HG02759 (cell line): ENCODE measurements at regions not wholly inside any gene's neighbourhood (a gene's known extent, or its start where the extent isn't known, plus 50 kb on each side); places are given as distances from the start of the nearest gene placed in this dataset.

Experiments used
- ATAC-seq: cut with Tn5 transposase; IDR thresholded peaks from one replicate; pipeline ENCODE4 v1.9.1; 2021; ENCODE audit warnings: mild to moderate bottlenecking, moderate library complexity; ENCODE audit not compliant: unreplicated experiment

GRCh38 chr13:30108216-30108912 is 199.0 kb downstream of the KATNAL1 start:
- ATAC-seq: no peak

- ATAC-seq: no peak
Measured at GRCh38 chr13:30107521-30108136, 199.7 kb downstream of the KATNAL1 start.

- no peak for ATAC-seq
Measured at GRCh38 chr13:30107121-30107520, 200.2 kb downstream of the KATNAL1 start.

GRCh38 chr13:30105381-30105780 is 202.0 kb downstream of the KATNAL1 start:
- ATAC-seq: no peak

DNA sequence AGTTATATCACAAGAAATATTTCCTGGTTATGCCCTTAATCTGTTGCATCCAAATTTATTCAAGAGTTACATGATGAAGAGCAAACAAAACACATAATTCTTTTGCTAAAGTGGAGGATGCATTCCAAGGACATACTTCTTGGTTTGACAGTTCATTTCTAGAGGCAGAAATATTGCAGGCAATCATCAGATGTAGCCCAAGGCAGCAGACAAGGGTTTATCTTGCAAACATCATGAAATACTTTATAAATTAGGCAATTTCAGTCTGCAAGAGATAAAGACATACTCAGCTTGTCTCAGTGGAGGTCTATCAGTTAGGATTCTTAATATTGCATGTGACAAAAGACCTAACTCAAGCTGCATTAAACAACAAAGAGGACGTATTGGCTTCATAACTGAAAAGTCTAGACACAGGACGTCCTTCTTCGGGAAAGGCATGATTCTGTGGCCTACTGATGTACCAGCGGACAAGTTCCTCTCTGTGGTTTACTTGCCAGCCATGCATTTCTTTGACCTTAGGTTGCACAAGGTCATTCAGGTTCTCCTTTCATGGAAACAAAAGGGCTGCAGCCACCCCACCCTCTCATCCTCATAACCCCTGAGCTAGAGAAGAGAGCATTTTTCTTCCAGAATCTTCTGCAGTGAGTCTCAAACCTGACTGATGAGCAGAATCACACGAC is 204.1 kb downstream of the KATNAL1 start:
- ATAC-seq: no peak

DNA sequence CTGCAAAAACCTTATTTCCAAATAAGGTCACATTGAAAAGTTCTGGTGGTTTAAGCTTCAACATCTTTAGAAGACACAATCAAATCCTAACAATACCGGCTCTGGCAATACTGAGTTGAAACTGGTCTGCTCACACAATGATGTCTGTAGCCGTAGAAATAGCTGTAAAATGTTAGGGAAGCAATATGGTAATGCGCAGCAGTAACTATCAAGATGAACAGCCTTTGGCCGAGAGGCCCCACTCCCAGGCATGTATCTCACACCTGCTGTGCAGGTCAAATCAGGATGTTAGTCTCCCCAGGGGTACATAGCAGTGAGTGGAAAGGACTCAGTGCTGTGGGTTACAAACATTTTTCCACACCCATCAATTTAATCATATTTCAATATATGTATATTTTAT is 207.1 kb downstream of the KATNAL1 start:
- ATAC-seq: no peak

GRCh38 chr13:30097701-30098100 is 209.7 kb downstream of the KATNAL1 start:
- no peak for ATAC-seq

GRCh38 chr13:30097089-30097488 is 210.3 kb downstream of the KATNAL1 start:
- no peak for ATAC-seq

GRCh38 chr13:30094015-30094414 is 213.3 kb downstream of the KATNAL1 start:
- ATAC-seq: no peak

- ATAC-seq: no peak
Measured at GRCh38 chr13:30093236-30093635, 214.1 kb downstream of the KATNAL1 start.

GRCh38 chr13:30091691-30092090 is 215.7 kb downstream of the KATNAL1 start:
- ATAC-seq: no peak

DNA sequence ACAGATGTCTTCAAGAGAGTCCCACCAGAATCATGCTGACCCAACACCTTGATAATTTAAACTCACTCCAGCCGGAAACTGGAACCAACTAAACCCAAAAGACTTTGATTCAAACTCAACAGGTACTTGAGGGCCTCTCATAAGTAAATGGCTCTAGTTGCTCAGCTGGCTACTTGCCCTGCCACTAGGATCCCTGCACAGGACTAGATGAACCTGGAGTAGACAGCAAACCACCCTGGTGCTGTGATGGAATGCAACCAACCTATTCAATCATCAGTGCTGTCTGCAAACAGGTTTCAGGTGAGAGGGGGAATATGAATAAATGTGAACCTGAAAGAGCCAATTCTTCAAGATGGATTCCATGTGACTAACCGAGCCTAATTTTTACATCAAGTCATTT is 216.3 kb downstream of the KATNAL1 start:
- no peak for ATAC-seq

DNA sequence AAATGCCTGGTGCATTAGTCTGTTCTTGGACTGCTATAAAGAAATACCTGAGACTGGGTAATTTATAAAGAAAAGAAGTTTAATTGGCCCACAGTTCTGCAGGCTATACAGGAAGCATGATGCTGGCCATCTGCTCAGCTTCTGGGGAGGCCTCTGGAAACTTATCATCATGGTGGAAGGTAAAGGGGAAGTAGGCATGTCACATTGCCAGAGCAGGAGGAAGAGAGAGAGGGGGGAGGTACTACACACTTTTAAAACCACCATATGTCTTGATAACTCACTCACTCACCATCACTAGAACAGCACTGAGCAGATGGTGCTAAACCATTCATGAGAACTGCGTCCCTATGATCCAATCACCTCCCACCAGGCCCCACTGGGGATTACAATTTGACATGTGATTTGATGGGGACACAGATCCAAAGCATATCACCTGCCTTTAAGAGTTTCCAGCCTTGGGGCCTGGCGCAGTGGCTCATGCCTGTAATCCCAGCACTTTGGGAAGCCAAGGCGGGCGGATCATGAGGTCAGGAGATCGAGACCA is 219.0 kb downstream of the KATNAL1 start:
- no peak for ATAC-seq

GRCh38 chr13:30085087-30085486 is 222.3 kb downstream of the KATNAL1 start:
- no peak for ATAC-seq

DNA sequence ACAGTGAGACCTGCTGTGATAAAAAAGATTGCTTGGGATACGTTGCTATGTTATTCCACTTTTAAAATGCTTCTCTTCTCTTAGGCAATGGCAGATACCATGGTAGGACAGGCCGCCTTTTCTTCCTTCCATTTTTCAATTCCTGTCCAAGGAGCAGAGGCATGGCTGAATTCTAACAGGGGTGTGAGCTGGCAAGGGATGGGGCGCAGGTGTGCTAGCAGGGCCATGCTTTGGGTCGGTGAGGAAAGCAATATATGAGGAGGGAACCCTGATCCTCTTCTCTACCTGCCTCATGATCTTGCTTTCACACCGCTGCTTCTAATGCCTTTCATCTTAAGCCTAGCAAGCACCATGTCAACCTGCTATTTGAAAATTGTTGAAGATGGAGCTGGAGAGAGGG is 225.0 kb downstream of the KATNAL1 start:
- no peak for ATAC-seq

DNA sequence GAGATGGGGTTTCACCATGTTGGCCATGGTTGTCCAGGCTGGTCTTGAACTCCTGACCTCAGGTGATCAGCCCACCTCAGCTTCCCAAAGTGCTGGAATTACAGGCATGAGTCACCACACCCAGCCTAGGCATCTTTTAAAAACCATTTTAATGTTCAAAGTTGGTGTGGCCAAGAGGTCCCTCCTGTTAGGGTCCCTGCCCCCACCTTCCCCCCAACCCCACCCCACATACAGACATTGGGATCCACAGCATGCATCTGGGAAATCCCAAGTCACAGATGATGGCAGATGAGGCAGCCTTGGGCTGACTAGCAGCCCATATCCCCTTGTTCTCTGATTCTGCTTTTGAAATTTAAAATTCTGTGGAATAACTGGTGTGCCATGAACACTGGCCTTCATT is 226.0 kb downstream of the KATNAL1 start:
- ATAC-seq: no peak

GRCh38 chr13:30079501-30079900 is 227.8 kb downstream of the KATNAL1 start:
- ATAC-seq: no peak

DNA sequence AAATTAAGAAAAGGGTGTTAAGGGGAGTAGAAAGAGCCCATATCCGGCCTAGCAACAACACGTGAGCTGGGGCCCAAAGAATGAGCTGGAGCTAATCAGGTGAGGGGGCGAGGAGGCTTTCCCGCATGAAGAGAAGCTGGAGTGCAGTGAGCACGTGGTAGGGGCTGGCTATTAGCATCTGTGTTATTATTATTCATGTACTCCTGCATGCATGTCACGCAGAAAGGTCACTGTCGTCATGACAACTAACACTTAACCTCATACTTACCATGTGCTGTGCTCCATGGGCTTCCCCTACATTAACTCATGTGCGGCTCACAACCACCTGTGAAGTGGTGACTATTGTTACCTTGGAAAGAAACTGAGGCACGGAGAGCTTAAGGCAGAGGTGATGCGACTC is 227.6 kb upstream of the UBL3 start:
- no peak for ATAC-seq

- no peak for ATAC-seq
Measured at GRCh38 chr13:30077240-30077735, 226.9 kb upstream of the UBL3 start.

GRCh38 chr13:30074955-30075614 is 224.7 kb upstream of the UBL3 start:
- no peak for ATAC-seq

- no peak for ATAC-seq
Measured at GRCh38 chr13:30074431-30074830, 224.0 kb upstream of the UBL3 start.
